Left renal cortex interstitium (tissue), 4 donors: ENCODE measurements at regions not wholly inside any gene's neighbourhood (a gene's known extent, or its start where the extent isn't known, plus 50 kb on each side); places are given as distances from the start of the nearest gene placed in this dataset.
A peak's percentile ranks its signal among the peaks of the same experiment; 100 is the strongest.
"Not testable (repeated sequence)": the region's sequence is repeated elsewhere in the genome, so short reads cannot be mapped to it uniquely, and the experiment has no call there.

Experiments
- DNase-seq, 4 donors: peaks; one replicate each; pipeline ENCODE4 v3.0.0-alpha.2; 2013; ENCODE audit warnings: low read depth in 4 of 4, low spot score in 2 of 4, missing footprints in 1 of 4

- DNase-seq, result no peak
Measured at GRCh38 chr15:24832282-24832681, 122.5 kb upstream of the SNRPN start.

- no peak for DNase-seq
Measured at GRCh38 chr15:24835301-24835700, 119.5 kb upstream of the SNRPN start.

GRCh38 chr15:24848050-24848449 lies 106.7 kb upstream of the SNRPN start:
- no peak for DNase-seq

DNA sequence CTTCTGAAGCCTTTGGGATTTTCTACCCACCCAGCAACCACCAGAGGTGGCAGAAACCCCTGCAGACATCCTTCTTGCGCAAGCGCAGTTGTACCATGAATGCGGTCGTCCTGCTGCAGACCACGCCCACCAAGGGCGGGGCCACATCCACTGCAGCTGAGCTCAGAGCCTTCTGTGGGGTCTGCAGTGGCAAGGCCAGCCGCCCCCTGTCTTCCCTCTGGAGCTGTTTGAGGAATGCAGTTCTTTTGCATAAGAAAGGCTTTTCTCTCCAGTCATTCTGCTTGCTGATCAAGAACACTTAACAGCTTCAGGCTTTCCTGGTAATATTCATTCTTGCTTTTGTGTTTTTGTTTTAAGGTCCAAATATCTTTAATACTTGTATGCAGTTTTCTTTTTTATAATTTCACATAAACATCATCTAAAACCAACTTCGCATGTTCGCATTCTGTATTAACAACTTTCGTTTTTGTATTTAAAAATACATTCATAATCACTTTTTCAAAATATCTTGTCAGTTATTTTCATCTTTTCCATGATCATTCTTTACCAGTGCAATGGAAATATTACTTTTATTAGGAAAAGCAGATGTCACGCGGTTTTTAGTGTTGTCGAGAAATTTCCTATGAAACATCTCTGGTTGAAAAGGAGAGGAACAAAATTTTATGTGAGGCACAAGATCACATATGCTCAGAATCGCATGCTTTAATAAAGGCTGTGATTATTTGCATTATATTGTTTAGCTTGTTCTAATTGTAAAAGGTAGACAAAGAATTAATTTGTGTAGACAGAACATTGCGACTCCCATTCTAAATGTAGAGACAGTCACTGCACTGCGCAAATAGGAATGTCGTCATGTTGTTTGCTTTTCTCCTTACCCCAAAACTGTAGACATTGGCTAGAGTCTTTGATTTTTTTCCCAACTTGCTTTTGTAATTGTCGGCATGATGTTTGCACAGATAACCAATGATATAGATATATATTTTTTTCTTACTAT lies 98.1 kb upstream of the SNRPN start:
- DNase-seq, result no peak

DNA sequence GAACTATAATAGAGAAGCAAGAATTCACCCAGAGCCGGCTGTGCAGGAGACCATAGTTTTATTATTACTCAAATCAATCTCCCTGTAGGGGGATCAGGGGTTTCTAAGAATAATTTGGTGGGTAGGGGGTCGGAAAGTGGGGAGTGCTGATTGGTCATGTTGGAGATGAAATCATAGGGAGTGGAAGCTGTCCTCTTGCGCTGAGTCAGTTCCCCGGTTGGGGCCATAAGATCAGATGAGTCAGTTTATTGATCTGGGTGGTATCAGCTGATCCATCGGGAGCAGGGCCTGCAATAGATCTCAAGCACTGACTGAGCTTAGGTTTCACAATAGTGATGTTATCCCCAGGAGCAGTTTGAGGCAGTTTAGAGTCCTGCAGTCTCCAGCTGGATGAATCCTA lies 97.0 kb upstream of the SNRPN start:
- DNase-seq, result no peak

DNA sequence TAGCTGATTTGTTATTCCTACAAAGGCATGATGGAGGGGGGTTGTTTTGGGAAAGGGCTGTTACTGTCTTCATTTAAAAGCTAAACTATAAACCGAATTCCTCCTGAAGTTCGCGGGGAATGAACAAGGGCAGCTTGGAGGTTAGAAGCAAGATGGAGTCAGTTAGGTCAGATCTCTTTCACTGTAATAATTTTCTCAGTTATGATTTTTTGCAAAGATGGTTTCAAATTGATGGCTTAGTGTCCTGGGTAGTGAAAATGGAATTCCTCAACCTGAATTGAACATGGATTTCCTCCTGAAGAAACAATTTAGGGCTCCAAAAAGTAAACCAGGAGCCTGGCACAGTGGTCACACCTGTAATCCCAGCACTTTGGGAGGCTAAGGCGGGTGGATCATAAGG lies 96.6 kb upstream of the SNRPN start:
- not testable (repeated sequence) for DNase-seq

GRCh38 chr15:24858737-24859601 lies 95.8 kb upstream of the SNRPN start:
- no peak for DNase-seq

GRCh38 chr15:24861014-24861690 lies 93.6 kb upstream of the SNRPN start:
- no peak for DNase-seq

GRCh38 chr15:24862726-24863521 lies 91.9 kb upstream of the SNRPN start:
- DNase-seq, result no peak

GRCh38 chr15:24865303-24865702 lies 89.5 kb upstream of the SNRPN start:
- DNase-seq, result no peak

GRCh38 chr15:24877174-24877573 lies 77.6 kb upstream of the SNRPN start:
- DNase-seq, result no peak

GRCh38 chr15:24878153-24878552 lies 76.6 kb upstream of the SNRPN start:
- DNase-seq, result peak in 2 of 4 donors; percentile 35 to 37

GRCh38 chr15:24879492-24879891 lies 75.3 kb upstream of the SNRPN start:
- DNase-seq, result no peak

GRCh38 chr15:24880663-24881062 lies 74.1 kb upstream of the SNRPN start:
- no peak for DNase-seq

- DNase-seq, result no peak
Measured at GRCh38 chr15:24886538-24886937, 68.2 kb upstream of the SNRPN start.

DNA sequence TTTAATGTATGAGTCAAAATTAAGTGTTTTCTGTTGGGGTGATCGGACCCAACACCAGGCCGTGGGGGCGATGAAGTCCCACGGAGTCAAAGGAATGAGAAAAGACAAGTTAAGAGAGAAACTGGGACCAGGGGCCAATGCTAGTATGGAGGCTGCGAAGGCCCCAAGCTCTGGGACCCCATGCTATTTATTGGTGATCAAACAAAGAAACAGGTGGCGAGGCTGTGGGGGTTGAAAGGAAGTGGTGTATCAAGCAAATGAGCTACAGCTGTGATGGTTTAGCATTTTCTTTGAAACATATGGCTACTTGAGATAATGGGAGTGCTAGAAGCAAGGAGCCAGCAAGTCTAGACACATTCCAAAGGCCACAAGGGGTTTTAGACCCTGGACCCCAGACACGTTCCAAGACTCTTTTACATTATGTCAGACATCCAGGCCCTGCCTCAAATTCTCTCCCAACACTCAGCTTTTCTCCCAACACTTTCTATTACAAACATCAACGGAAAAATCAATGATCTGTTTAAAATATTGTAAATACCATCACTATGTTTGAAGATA lies 56.0 kb upstream of the SNRPN start:
- no peak for DNase-seq

GRCh38 chr15:24899367-24899766 lies 55.4 kb upstream of the SNRPN start:
- DNase-seq, result no peak

GRCh38 chr15:24899795-24900194 lies 55.0 kb upstream of the SNRPN start:
- no peak for DNase-seq

DNA sequence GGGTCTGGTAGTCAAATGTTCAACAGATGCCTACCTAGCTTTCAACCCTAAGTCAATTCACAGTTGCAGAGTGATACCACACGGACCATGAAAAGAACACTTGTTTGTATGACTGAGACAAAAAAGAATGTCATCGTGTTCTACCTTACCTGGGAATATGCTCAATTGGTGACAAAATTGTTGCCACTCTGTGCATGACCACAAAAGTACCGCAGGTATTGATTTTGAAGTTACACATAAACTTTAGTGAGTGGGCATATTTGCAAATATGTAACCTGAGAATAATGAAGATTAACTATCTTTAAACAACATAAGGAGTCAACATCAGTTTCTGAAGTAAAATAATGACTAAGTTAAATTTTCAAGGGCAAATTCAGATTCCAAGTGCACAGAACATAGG lies 53.4 kb upstream of the SNRPN start:
- no peak for DNase-seq
